ENCODE measurements at regions not wholly inside any gene's neighbourhood (a gene's known extent, or its start where the extent isn't known, plus 50 kb on each side); places are given as distances from the start of the nearest gene placed in this dataset.

DNA sequence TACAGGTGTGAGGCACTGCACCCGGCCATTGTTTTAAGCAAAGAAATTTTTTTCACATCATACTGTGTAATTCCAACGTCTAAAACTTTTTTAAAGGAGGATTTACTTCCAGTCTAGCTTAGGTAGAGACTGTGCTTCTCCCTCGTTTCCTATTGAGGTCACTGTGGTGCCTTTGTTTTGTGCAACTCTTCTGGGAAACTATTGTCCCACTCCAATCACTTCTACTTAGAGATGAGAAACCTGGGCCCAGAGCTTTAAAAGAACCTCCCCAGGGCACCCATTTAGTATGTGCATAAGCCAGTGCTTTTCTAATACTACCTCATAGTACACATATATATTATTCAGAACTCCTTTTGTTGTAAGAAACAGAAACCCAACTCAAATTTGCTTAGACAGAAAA, 120.0 kb upstream of the ZNF644 start:
- TF ChIP-seq, protein P1, sequence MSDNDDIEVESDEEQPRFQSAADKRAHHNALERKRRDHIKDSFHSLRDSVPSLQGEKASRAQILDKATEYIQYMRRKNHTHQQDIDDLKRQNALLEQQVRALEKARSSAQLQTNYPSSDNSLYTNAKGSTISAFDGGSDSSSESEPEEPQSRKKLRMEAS (IDR thresholded peaks at IDR 0.05; ENCODE audit: low read depth, low read length), result no peak
- TF ChIP-seq, protein P2, sequence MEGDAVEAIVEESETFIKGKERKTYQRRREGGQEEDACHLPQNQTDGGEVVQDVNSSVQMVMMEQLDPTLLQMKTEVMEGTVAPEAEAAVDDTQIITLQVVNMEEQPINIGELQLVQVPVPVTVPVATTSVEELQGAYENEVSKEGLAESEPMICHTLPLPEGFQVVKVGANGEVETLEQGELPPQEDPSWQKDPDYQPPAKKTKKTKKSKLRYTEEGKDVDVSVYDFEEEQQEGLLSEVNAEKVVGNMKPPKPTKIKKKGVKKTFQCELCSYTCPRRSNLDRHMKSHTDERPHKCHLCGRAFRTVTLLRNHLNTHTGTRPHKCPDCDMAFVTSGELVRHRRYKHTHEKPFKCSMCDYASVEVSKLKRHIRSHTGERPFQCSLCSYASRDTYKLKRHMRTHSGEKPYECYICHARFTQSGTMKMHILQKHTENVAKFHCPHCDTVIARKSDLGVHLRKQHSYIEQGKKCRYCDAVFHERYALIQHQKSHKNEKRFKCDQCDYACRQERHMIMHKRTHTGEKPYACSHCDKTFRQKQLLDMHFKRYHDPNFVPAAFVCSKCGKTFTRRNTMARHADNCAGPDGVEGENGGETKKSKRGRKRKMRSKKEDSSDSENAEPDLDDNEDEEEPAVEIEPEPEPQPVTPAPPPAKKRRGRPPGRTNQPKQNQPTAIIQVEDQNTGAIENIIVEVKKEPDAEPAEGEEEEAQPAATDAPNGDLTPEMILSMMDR (IDR thresholded peaks at IDR 0.05 in 2 of 3, conservative IDR thresholded peaks at IDR 0.05 in 1 of 3; ENCODE audit: control insufficient read depth in 2 of 3, extremely low read depth in 1 of 3, insufficient read depth in 1 of 3, low read depth in 3 of 3, low read length in 3 of 3), result no peak
- TF ChIP-seq ASH2L (IDR thresholded peaks at IDR 0.05; ENCODE audit: borderline replicate concordance, low read depth) (no peak), HDGF (IDR thresholded peaks at IDR 0.05) (no peak), RFX5 (IDR thresholded peaks at IDR 0.05; ENCODE audit: low read depth, low read length) (no peak), FOXM1 (IDR thresholded peaks at IDR 0.05; ENCODE audit: low read depth, low read length) (no peak), POLR2A (IDR thresholded peaks at IDR 0.05; ENCODE audit: low read depth, low read length) (no peak)
- TF ChIP-seq, protein P3, sequence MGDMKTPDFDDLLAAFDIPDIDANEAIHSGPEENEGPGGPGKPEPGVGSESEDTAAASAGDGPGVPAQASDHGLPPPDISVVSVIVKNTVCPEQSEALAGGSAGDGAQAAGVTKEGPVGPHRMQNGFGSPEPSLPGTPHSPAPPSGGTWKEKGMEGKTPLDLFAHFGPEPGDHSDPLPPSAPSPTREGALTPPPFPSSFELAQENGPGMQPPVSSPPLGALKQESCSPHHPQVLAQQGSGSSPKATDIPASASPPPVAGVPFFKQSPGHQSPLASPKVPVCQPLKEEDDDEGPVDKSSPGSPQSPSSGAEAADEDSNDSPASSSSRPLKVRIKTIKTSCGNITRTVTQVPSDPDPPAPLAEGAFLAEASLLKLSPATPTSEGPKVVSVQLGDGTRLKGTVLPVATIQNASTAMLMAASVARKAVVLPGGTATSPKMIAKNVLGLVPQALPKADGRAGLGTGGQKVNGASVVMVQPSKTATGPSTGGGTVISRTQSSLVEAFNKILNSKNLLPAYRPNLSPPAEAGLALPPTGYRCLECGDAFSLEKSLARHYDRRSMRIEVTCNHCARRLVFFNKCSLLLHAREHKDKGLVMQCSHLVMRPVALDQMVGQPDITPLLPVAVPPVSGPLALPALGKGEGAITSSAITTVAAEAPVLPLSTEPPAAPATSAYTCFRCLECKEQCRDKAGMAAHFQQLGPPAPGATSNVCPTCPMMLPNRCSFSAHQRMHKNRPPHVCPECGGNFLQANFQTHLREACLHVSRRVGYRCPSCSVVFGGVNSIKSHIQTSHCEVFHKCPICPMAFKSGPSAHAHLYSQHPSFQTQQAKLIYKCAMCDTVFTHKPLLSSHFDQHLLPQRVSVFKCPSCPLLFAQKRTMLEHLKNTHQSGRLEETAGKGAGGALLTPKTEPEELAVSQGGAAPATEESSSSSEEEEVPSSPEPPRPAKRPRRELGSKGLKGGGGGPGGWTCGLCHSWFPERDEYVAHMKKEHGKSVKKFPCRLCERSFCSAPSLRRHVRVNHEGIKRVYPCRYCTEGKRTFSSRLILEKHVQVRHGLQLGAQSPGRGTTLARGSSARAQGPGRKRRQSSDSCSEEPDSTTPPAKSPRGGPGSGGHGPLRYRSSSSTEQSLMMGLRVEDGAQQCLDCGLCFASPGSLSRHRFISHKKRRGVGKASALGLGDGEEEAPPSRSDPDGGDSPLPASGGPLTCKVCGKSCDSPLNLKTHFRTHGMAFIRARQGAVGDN (IDR thresholded peaks at IDR 0.05), result no peak
- TF ChIP-seq, protein P4, sequence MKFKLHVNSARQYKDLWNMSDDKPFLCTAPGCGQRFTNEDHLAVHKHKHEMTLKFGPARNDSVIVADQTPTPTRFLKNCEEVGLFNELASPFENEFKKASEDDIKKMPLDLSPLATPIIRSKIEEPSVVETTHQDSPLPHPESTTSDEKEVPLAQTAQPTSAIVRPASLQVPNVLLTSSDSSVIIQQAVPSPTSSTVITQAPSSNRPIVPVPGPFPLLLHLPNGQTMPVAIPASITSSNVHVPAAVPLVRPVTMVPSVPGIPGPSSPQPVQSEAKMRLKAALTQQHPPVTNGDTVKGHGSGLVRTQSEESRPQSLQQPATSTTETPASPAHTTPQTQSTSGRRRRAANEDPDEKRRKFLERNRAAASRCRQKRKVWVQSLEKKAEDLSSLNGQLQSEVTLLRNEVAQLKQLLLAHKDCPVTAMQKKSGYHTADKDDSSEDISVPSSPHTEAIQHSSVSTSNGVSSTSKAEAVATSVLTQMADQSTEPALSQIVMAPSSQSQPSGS (IDR thresholded peaks at IDR 0.05; ENCODE audit: low read length), result no peak
- TF ChIP-seq, protein P5, sequence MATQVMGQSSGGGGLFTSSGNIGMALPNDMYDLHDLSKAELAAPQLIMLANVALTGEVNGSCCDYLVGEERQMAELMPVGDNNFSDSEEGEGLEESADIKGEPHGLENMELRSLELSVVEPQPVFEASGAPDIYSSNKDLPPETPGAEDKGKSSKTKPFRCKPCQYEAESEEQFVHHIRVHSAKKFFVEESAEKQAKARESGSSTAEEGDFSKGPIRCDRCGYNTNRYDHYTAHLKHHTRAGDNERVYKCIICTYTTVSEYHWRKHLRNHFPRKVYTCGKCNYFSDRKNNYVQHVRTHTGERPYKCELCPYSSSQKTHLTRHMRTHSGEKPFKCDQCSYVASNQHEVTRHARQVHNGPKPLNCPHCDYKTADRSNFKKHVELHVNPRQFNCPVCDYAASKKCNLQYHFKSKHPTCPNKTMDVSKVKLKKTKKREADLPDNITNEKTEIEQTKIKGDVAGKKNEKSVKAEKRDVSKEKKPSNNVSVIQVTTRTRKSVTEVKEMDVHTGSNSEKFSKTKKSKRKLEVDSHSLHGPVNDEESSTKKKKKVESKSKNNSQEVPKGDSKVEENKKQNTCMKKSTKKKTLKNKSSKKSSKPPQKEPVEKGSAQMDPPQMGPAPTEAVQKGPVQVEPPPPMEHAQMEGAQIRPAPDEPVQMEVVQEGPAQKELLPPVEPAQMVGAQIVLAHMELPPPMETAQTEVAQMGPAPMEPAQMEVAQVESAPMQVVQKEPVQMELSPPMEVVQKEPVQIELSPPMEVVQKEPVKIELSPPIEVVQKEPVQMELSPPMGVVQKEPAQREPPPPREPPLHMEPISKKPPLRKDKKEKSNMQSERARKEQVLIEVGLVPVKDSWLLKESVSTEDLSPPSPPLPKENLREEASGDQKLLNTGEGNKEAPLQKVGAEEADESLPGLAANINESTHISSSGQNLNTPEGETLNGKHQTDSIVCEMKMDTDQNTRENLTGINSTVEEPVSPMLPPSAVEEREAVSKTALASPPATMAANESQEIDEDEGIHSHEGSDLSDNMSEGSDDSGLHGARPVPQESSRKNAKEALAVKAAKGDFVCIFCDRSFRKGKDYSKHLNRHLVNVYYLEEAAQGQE (IDR thresholded peaks at IDR 0.05; ENCODE audit: low read depth, low read length), result no peak
- TF ChIP-seq, protein P6, sequence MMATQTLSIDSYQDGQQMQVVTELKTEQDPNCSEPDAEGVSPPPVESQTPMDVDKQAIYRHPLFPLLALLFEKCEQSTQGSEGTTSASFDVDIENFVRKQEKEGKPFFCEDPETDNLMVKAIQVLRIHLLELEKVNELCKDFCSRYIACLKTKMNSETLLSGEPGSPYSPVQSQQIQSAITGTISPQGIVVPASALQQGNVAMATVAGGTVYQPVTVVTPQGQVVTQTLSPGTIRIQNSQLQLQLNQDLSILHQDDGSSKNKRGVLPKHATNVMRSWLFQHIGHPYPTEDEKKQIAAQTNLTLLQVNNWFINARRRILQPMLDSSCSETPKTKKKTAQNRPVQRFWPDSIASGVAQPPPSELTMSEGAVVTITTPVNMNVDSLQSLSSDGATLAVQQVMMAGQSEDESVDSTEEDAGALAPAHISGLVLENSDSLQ (IDR thresholded peaks at IDR 0.05), result no peak
